HCT116 (cell line): ENCODE measurements at regions not wholly inside any gene's neighbourhood (a gene's known extent, or its start where the extent isn't known, plus 50 kb on each side); places are given as distances from the start of the nearest gene placed in this dataset.

Experiments
- ATAC-seq: fragments of 200-7000 bp; cut with Tn5 transposase; 2 replicates; pipeline ENCODE4 v1.9.1; 2020; ENCODE audit warnings: mild to moderate bottlenecking, moderate library complexity
- BruUV-seq: library from RNA; stranded (reverse); fragments of 400-500 nt; replicated peaks from 2 replicates; lab custom pipeline; 2021; lab: Mats Ljungman, UMichigan
- CTCF ChIA-PET: fragments of 300-600 bp; sonication (Branson Sonifier 250); formaldehyde crosslinking; loops from one replicate; lab custom pipeline; 2021; ENCODE audit warnings: antibody characterized with exemption; lab: Charles Lee
- POLR2A ChIA-PET: fragments of 300-600, 350-600 bp; sonication (Branson Sonifier 250); formaldehyde crosslinking; loops from one replicate; lab custom pipeline; 2021; ENCODE audit warnings: antibody characterized with exemption; lab: Charles Lee
- RAD21 ChIA-PET, 2 experiments: fragments of 300-600 bp; sonication (Branson Sonifier 250); formaldehyde crosslinking; loops; one replicate each; lab custom pipeline; 2023; ENCODE audit warnings: low total read pairs in 2 of 2; ENCODE audit not compliant: uncharacterized antibody in 2 of 2, unreplicated experiment in 2 of 2, low non-redundant PET in 1 of 2; lab: Charles Lee
- DNase-seq: peaks from one replicate; pipeline ENCODE4 v3.0.0-alpha.2; 2010; ENCODE audit warnings: low read depth, low spot score
- H2AFZ ChIP-seq: fragments of 200-600 bp; shearing (Covaris generic), sonication (generic); 2 replicates; pipeline ENCODE4 v1.6.1; 2017; ENCODE audit warnings: low read depth, mixed run types, mixed read lengths, antibody characterized with exemption, low read length; ENCODE audit not compliant: poor library complexity, severe bottlenecking
- H3K27ac ChIP-seq: 2 replicates; pipeline ENCODE4 v1.5.1; 2012; ENCODE audit warnings: low read depth, low read length
- H3K27me3 ChIP-seq: fragments of 200-600 bp; sonication (generic); 2 replicates; pipeline ENCODE4 v1.6.1; 2016; ENCODE audit warnings: mixed run types, low read length, mixed read lengths; ENCODE audit not compliant: insufficient read depth
- H3K36me3 ChIP-seq, 2 experiments: fragments of 200-500 bp in 1 of 2; fragments of 200-600 bp in 1 of 2; sonication (Bioruptor generic) in 1 of 2; sonication (generic) in 1 of 2; 2 replicates each; pipeline versions ENCODE4 v1.5.1 to v1.6.1; 2014 to 2016; ENCODE audit warnings: low read length in 2 of 2, inconsistent platforms in 1 of 2, mixed read lengths in 1 of 2, mixed run types in 1 of 2; ENCODE audit not compliant: insufficient read depth in 2 of 2, control insufficient read depth in 1 of 2
- H3K4me1 ChIP-seq, 2 experiments: fragments of 200-600 bp in 1 of 2; sonication (generic) in 1 of 2; 2 replicates each; pipeline versions ENCODE4 v1.5.1 to v1.6.1; 2012 to 2017; ENCODE audit warnings: low read length in 2 of 2, inconsistent platforms in 1 of 2, mild to moderate bottlenecking in 1 of 2, mixed read lengths in 1 of 2, mixed run types in 1 of 2, moderate library complexity in 1 of 2; ENCODE audit not compliant: insufficient read depth in 2 of 2, control insufficient read depth in 1 of 2
- H3K4me2 ChIP-seq: fragments of 200-600 bp; sonication (generic); 2 replicates; pipeline ENCODE4 v1.6.1; 2017; ENCODE audit warnings: mixed run types, low read length, mixed read lengths
- H3K4me3 ChIP-seq, 2 experiments: fragments of 200-600 bp in 1 of 2; sonication (generic) in 1 of 2; replicated peaks in 1 of 2; 2 replicates each; pipeline ENCODE4 v1.5.1; 2011 to 2016; ENCODE audit warnings: low read length in 2 of 2, control low read depth in 1 of 2, low read depth in 1 of 2, mild to moderate bottlenecking in 1 of 2, mixed read lengths in 1 of 2, mixed run types in 1 of 2
- H3K79me2 ChIP-seq: fragments of 200-600 bp; sonication (generic); 2 replicates; pipeline ENCODE4 v1.6.1; 2017; ENCODE audit warnings: mild to moderate bottlenecking, mixed run types, low read length, moderate library complexity, mixed read lengths; ENCODE audit not compliant: insufficient read depth
- H3K9ac ChIP-seq: fragments of 200-600 bp; sonication (generic); 2 replicates; pipeline ENCODE4 v1.6.1; 2016; ENCODE audit warnings: low read length, mixed read lengths
- H3K9me2 ChIP-seq: fragments of 200-600 bp; sonication (generic), shearing (Covaris generic); 2 replicates; pipeline ENCODE4 v1.6.1; 2017; ENCODE audit warnings: mixed run types, mild to moderate bottlenecking, moderate library complexity; ENCODE audit not compliant: insufficient read depth
- H3K9me3 ChIP-seq, 2 experiments: fragments of 200-500 bp in 1 of 2; fragments of 200-600 bp in 1 of 2; sonication (Bioruptor generic) in 1 of 2; sonication (generic) in 1 of 2; 2 replicates each; pipeline ENCODE4 v1.6.1; 2014 to 2017; ENCODE audit warnings: low read length in 2 of 2, mixed read lengths in 2 of 2, inconsistent platforms in 1 of 2, low read depth in 1 of 2, mild to moderate bottlenecking in 1 of 2, mixed run types in 1 of 2, moderate library complexity in 1 of 2; ENCODE audit not compliant: control insufficient read depth in 1 of 2, insufficient read depth in 1 of 2
- H4K20me1 ChIP-seq: fragments of 200-600 bp; sonication (generic), shearing (Covaris generic); 2 replicates; pipeline ENCODE4 v1.6.1; 2017; ENCODE audit warnings: mixed run types, mild to moderate bottlenecking, moderate library complexity; ENCODE audit not compliant: insufficient read depth
- CEBPB ChIP-seq: IDR thresholded peaks from 2 replicates; pipeline ENCODE4 v1.6.1; 2012; ENCODE audit warnings: low read depth
- ELF1 ChIP-seq: IDR thresholded peaks from 2 replicates; pipeline ENCODE4 v1.6.1; 2012; ENCODE audit warnings: low read depth, borderline replicate concordance
- EZH2 ChIP-seq: fragments of 200-600 bp; sonication (generic); IDR thresholded peaks from 2 replicates; pipeline ENCODE4 v1.6.1; 2017; ENCODE audit warnings: antibody characterized with exemption, mixed run types
- EZH2phosphoT487 ChIP-seq: fragments of 200-600 bp; IDR thresholded peaks from 2 replicates; pipeline ENCODE4 v1.6.1; 2018; ENCODE audit warnings: antibody characterized with exemption, borderline replicate concordance
- FOSL1 ChIP-seq: IDR thresholded peaks from 2 replicates; pipeline ENCODE4 v1.6.1; 2012; ENCODE audit warnings: low read depth
- POLR2A ChIP-seq: IDR thresholded peaks from 2 replicates; pipeline ENCODE4 v1.7.0; 2011; ENCODE audit warnings: borderline replicate concordance; ENCODE audit not compliant: insufficient read depth, insufficient read length; ENCODE audit errors: extremely low read depth
- POLR2AphosphoS5 ChIP-seq: IDR thresholded peaks from 2 replicates; pipeline ENCODE4 v1.6.1; 2011; ENCODE audit warnings: mild to moderate bottlenecking, low read depth, low read length, moderate library complexity
- RAD21 ChIP-seq: IDR thresholded peaks from 2 replicates; pipeline ENCODE4 v1.6.1; 2012; ENCODE audit warnings: low read depth, mild to moderate bottlenecking
- SRF ChIP-seq: IDR thresholded peaks from 2 replicates; pipeline ENCODE4 v1.6.1; 2012; ENCODE audit warnings: low read depth
- ZBTB33 ChIP-seq: IDR thresholded peaks from 2 replicates; pipeline ENCODE4 v1.6.1; 2011; ENCODE audit warnings: mild to moderate bottlenecking, low read length, moderate library complexity; ENCODE audit not compliant: insufficient replicate concordance; ENCODE audit errors: extremely low read depth
- intact Hi-C: fragments of 100-400 bp; cut with micrococcal nuclease; formaldehyde crosslinking; loops from 2 replicates; pipeline ENCODE4 v1.10.0; 2022
- TF ChIP-seq, protein P1 (sequence below): IDR thresholded peaks from 2 replicates; pipeline ENCODE4 v1.6.1; 2012
- TF ChIP-seq, protein P2 (sequence below): IDR thresholded peaks from 2 replicates; pipeline ENCODE4 v1.6.1; 2012; ENCODE audit warnings: low read depth

DNA sequence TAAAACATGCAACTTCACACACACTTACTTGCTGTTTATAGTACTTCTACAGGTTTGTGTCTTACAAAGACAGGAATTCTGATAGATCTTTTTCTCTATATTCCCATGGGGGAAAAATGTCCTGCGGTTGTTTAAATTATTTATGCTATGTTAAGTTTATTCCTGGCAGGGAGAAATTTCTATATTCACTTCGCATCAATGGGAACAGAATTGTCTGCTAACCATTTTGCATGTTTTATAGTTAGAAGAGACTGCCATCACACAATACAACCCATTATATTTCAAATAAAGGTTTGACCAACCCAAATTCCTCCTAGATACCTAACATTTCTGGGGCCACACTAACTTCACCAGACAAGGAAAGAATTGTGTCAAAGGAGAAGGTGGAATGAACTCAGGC, 110.0 kb upstream of the PRR16 start:
- H3K79me2 ChIP-seq, result no peaks in the 10 kb centered on the region
- no TSS peak for BruUV-seq
- TF ChIP-seq POLR2AphosphoS5 (no peak), SRF (no peak), CEBPB (no peak), RAD21 (no peak), POLR2A (no peak), EZH2 (no peak), EZH2phosphoT487 (no peak), FOSL1 (no peak), ZBTB33 (no peak), ELF1 (no peak)
- TF ChIP-seq, protein P1, sequence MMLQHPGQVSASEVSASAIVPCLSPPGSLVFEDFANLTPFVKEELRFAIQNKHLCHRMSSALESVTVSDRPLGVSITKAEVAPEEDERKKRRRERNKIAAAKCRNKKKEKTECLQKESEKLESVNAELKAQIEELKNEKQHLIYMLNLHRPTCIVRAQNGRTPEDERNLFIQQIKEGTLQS, result no peak
- TF ChIP-seq, protein P2, sequence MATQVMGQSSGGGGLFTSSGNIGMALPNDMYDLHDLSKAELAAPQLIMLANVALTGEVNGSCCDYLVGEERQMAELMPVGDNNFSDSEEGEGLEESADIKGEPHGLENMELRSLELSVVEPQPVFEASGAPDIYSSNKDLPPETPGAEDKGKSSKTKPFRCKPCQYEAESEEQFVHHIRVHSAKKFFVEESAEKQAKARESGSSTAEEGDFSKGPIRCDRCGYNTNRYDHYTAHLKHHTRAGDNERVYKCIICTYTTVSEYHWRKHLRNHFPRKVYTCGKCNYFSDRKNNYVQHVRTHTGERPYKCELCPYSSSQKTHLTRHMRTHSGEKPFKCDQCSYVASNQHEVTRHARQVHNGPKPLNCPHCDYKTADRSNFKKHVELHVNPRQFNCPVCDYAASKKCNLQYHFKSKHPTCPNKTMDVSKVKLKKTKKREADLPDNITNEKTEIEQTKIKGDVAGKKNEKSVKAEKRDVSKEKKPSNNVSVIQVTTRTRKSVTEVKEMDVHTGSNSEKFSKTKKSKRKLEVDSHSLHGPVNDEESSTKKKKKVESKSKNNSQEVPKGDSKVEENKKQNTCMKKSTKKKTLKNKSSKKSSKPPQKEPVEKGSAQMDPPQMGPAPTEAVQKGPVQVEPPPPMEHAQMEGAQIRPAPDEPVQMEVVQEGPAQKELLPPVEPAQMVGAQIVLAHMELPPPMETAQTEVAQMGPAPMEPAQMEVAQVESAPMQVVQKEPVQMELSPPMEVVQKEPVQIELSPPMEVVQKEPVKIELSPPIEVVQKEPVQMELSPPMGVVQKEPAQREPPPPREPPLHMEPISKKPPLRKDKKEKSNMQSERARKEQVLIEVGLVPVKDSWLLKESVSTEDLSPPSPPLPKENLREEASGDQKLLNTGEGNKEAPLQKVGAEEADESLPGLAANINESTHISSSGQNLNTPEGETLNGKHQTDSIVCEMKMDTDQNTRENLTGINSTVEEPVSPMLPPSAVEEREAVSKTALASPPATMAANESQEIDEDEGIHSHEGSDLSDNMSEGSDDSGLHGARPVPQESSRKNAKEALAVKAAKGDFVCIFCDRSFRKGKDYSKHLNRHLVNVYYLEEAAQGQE, result no peak
- TF ChIP-seq, all 23 proteins: peak for 0
- ChIA-PET RAD21 (no interaction called here), POLR2A (no interaction called here), CTCF (no interaction called here)
- H3K9me2 ChIP-seq, result no peaks in the 10 kb centered on the region
- no peak overlapping the region for H3K4me2 ChIP-seq
- no peak overlapping the region for H3K27ac ChIP-seq
- intact Hi-C loops, result no loop called here
- H3K27me3 ChIP-seq, result no peaks in the 10 kb centered on the region
- no peaks in the 10 kb centered on the region for H3K9me3 ChIP-seq
- ATAC-seq (no peak), DNase-seq (no peak)
- no peaks in the 10 kb centered on the region for H3K36me3 ChIP-seq
- H4K20me1 ChIP-seq, result no peaks in the 10 kb centered on the region
- no peak overlapping the region for H3K9ac ChIP-seq
- no peak overlapping the region for H3K4me3 ChIP-seq
- no peak overlapping the region for H2AFZ ChIP-seq
- no peaks in the 10 kb centered on the region for H3K4me1 ChIP-seq
